GM21576 (cell line): ENCODE measurements at regions not wholly inside any gene's neighbourhood (a gene's known extent, or its start where the extent isn't known, plus 50 kb on each side); places are given as distances from the start of the nearest gene placed in this dataset.

Source experiments
- ATAC-seq: cut with Tn5 transposase; IDR thresholded peaks from one replicate; pipeline ENCODE4 v1.9.1; 2021; ENCODE audit warnings: mild to moderate bottlenecking, moderate library complexity; ENCODE audit not compliant: unreplicated experiment

- no peak for ATAC-seq
Measured at GRCh38 chr5:142437563-142437962, 112.7 kb upstream of the SPRY4 start.

- no peak for ATAC-seq
Measured at GRCh38 chr5:142435410-142436115, 110.7 kb upstream of the SPRY4 start.

GRCh38 chr5:142434322-142434612, 109.4 kb upstream of the SPRY4 start:
- ATAC-seq: no peak

- ATAC-seq: no peak
Measured at GRCh38 chr5:142433526-142434321, 108.9 kb upstream of the SPRY4 start.

- ATAC-seq: peak; percentile 39
Measured at GRCh38 chr5:142432961-142433360, 108.1 kb upstream of the SPRY4 start.

- ATAC-seq: peak; percentile 57
Measured at GRCh38 chr5:142432369-142432863, 107.6 kb upstream of the SPRY4 start.

GRCh38 chr5:142428773-142429473, 104.1 kb upstream of the SPRY4 start:
- ATAC-seq: no peak

GRCh38 chr5:142428036-142428772, 103.4 kb upstream of the SPRY4 start:
- no peak for ATAC-seq

GRCh38 chr5:142427529-142427928, 102.7 kb upstream of the SPRY4 start:
- no peak for ATAC-seq

GRCh38 chr5:142427015-142427364, 102.2 kb upstream of the SPRY4 start:
- ATAC-seq: no peak

GRCh38 chr5:142426129-142427014, 101.6 kb upstream of the SPRY4 start:
- ATAC-seq: no peak

- ATAC-seq: no peak
Measured at GRCh38 chr5:142425286-142426065, 100.7 kb upstream of the SPRY4 start.

GRCh38 chr5:142422429-142422828, 97.6 kb upstream of the SPRY4 start:
- no peak for ATAC-seq

GRCh38 chr5:142421621-142422397, 97.0 kb upstream of the SPRY4 start:
- no peak for ATAC-seq

- no peak for ATAC-seq
Measured at GRCh38 chr5:142421228-142421617, 96.4 kb upstream of the SPRY4 start.

- no peak for ATAC-seq
Measured at GRCh38 chr5:142420561-142421227, 95.9 kb upstream of the SPRY4 start.

- no peak for ATAC-seq
Measured at GRCh38 chr5:142412581-142412980, 87.8 kb upstream of the SPRY4 start.
